ENCODE measurements at regions not wholly inside any gene's neighbourhood (a gene's known extent, or its start where the extent isn't known, plus 50 kb on each side); places are given as distances from the start of the nearest gene placed in this dataset.
"Not testable (repeated sequence)": the region's sequence is repeated elsewhere in the genome, so short reads cannot be mapped to it uniquely, and the experiment has no call there.

DNA sequence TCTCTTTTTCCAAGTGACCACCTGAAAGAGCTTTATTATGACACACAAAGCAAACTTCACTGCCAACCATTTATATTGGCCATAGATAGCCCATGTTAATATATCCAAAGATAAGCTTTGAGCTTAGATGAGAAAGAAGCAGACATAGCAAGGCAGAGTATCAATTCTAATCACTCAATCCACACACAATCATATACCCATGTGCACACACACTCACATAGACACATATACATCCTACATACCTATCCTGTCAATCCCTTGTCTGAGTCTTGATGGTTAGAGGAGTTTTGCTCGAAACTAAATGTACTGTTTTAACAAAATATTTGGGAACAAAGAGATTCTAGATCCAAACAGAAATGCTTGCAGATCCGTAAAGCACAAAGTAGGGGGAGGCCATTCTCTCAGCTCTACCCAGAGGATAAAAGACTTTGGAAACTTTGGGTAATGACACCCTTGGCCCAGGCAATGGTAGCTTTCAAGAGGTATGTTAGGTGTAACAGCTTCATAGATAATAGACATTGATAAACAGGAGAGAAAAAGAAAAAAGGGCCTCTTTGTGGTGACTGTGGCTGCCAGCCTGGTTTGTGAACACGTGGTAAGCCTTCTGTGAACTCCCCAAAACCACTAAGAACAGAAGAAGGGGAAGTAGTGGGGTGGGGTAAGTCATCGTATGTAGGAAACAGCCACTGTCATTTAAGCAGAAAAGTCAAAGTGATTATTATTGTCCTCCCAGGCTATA is 121.6 kb downstream of the TLR4 start:
- DNase-seq (ENCODE audit: low spot score in 2 of 2): no peak
- H3K4me1 ChIP-seq: no peaks in the 10 kb centered on the region
- H3K9me3 ChIP-seq: no peaks in the 10 kb centered on the region
- H3K4me3 ChIP-seq: no peak overlapping the region
- in situ Hi-C loops (cut with MboI; ENCODE audit: low sequenced_read_pairs): no loop called here
- H3K27me3 ChIP-seq (ENCODE audit: low read depth): no peaks in the 10 kb centered on the region; the same call in 1 of the 2 replicates
- no peaks in the 10 kb centered on the region for H3K36me3 ChIP-seq (replicated peaks)

DNA sequence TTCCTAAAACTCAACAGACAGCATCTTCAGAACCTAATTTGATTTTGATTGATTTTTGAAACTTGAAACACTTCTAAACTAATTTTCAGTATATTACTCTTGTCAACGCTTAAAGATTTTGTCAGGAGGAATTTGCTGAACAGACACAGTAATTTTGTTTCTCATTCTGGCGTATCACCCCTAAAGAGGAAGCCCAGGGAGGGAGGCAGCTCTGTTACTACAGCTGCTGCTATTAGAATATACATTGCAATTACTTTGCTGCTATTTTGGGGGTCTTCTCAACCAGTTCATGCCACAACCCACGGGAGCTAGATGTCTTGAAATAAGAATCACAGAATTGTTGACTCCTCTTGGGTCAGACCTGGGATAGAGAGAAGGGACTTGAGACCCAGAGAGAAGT is 122.6 kb downstream of the TLR4 start:
- H3K4me3 ChIP-seq: no peak overlapping the region
- in situ Hi-C loops (cut with MboI; ENCODE audit: low sequenced_read_pairs): no loop called here
- no peaks in the 10 kb centered on the region for H3K36me3 ChIP-seq (replicated peaks)
- H3K9me3 ChIP-seq: no peaks in the 10 kb centered on the region
- no peaks in the 10 kb centered on the region for H3K4me1 ChIP-seq
- H3K27me3 ChIP-seq (ENCODE audit: low read depth): no peaks in the 10 kb centered on the region; the same call in 1 of the 2 replicates
- DNase-seq (ENCODE audit: low spot score in 2 of 2): no peak

DNA sequence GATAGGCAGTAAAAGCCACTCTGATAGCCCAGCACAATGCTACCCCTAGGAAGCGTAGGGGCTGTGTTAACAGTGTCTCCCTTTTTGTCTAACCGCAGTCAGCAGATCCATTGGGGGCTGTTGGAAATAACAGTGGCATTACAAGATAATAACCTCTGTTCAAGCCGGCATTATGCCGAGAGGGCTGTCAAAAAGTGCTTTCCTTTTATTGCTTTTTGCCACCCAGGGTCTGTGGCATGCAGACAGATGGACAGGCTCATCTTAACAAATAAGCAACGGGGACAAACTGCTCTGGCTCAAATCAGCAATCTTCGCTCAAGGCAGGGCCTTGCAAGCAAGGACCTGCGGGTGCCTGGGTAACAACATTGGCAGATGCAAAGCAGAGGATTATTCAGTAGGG is 123.3 kb downstream of the TLR4 start:
- in situ Hi-C loops (cut with MboI; ENCODE audit: low sequenced_read_pairs): no loop called here
- no peak overlapping the region for H3K4me3 ChIP-seq
- H3K4me1 ChIP-seq: no peaks in the 10 kb centered on the region
- H3K36me3 ChIP-seq (replicated peaks): no peaks in the 10 kb centered on the region
- H3K27me3 ChIP-seq (ENCODE audit: low read depth): no peaks in the 10 kb centered on the region; the same call in 1 of the 2 replicates
- no peak for DNase-seq (ENCODE audit: low spot score in 2 of 2)
- H3K9me3 ChIP-seq: no peaks in the 10 kb centered on the region

DNA sequence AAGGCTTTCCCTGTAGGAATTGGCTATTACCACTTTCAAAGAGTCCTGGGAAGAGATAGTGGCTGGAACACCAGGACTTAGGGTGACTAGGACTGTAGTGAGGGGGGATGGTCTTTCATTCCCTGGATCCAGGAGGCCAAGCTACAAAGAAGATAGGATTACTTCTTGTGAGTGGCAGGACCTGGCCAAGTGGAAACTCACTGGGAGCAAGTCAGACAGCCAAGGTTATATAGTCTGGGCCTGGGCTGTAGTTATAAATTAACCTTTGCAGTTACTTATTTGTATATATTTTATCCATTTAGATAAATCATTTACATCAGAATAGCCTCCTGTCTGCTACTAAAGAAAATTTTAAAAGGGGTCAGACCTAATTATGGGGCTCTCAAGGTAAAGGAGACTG is 124.3 kb downstream of the TLR4 start:
- Histone ChIP-seq H3K27me3 (ENCODE audit: low read depth) (no peaks in the 10 kb centered on the region; the same call in 1 of the 2 replicates), H3K36me3 (replicated peaks) (no peaks in the 10 kb centered on the region), H3K9me3 (no peaks in the 10 kb centered on the region), H3K4me3 (no peak overlapping the region), H3K4me1 (no peaks in the 10 kb centered on the region)
- in situ Hi-C loops (cut with MboI; ENCODE audit: low sequenced_read_pairs): no loop called here
- no peak for DNase-seq (ENCODE audit: low spot score in 2 of 2)

DNA sequence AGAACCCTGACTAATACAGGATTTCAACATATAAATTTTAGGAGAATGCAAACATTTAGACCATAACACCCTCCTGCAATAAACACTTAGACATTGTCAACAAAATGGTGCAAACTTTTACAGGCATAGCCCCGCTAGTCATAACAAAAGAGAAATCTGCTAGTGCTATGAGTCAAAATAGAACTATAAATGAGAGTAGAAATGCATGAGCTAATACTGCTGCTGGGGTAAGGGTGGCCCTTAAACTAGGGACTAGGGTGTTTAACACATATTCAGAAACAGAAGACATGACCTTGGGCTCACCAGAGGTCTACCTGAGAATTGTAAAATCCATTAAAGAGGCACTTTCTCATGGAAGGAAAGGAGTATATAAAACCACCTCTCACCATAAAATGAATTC is 131.6 kb downstream of the TLR4 start:
- H3K36me3 ChIP-seq (replicated peaks): no peaks in the 10 kb centered on the region
- DNase-seq (ENCODE audit: low spot score in 2 of 2): no peak
- H3K4me3 ChIP-seq: no peak overlapping the region
- no peaks in the 10 kb centered on the region for H3K27me3 ChIP-seq (ENCODE audit: low read depth)
- no peaks in the 10 kb centered on the region for H3K4me1 ChIP-seq
- in situ Hi-C loops (cut with MboI; ENCODE audit: low sequenced_read_pairs): no loop called here
- H3K9me3 ChIP-seq: no peaks in the 10 kb centered on the region

DNA sequence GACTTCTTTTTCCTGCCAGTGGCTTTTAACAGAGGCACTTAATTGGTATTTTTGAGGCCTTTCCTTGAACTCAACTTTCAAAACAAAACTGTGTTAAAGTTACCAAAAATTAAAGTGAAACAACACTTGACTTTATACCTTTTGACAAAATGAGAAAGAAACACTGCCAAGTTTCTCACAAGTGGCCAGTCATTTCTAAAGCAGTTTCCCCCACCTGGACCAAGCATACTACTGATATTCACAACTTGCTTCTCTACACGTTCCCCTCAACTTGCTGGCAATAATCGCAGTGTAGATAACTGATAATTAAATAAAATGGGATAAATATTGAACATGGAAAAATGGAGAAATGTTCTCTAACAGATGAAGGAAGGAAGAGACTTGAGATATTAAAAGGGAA is 135.7 kb downstream of the TLR4 start:
- no peak for DNase-seq (ENCODE audit: low spot score in 2 of 2)
- H3K4me3 ChIP-seq: no peak overlapping the region
- H3K4me1 ChIP-seq: no peaks in the 10 kb centered on the region
- H3K27me3 ChIP-seq (ENCODE audit: low read depth): no peaks in the 10 kb centered on the region
- no peaks in the 10 kb centered on the region for H3K9me3 ChIP-seq
- no peaks in the 10 kb centered on the region for H3K36me3 ChIP-seq (replicated peaks)
- in situ Hi-C loops (cut with MboI; ENCODE audit: low sequenced_read_pairs): no loop called here

DNA sequence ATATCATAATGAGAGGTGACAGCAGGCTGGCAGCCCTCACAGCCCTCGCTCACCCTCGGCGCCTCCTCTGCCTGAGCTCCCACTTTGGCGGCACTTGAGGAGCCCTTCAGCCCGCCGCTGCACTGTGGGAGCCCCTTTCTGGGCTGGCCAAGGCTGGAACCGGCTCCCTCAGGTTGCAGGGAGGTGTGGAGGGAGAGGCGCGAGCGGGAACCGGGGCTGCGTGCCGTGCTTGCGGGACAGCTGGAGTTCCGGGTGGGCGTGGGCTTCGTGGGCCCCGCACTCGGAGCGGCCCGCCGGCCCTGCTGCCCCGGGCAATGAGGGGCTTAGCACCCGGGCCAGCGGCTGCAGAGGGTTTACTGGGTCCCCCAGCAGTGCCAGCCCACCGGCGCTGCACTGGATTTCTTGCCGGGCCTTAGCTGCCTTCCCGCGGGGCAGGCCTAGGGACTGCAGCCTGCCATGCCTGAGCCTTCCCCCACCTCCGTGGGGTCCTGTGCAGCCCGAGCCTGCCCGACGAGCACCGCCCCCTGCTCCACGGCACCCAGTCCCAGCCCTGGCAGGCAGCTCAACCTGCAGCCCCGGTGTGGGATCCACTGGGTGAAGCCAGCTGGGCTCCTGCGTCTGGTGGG is 147.7 kb downstream of the TLR4 start:
- in situ Hi-C loops (cut with MboI; ENCODE audit: low sequenced_read_pairs); H3K4me1 ChIP-seq; H3K9me3 ChIP-seq; H3K4me3 ChIP-seq; H3K36me3 ChIP-seq (replicated peaks); DNase-seq (ENCODE audit: low spot score in 2 of 2); H3K27me3 ChIP-seq (ENCODE audit: low read depth): not testable (repeated sequence)

DNA sequence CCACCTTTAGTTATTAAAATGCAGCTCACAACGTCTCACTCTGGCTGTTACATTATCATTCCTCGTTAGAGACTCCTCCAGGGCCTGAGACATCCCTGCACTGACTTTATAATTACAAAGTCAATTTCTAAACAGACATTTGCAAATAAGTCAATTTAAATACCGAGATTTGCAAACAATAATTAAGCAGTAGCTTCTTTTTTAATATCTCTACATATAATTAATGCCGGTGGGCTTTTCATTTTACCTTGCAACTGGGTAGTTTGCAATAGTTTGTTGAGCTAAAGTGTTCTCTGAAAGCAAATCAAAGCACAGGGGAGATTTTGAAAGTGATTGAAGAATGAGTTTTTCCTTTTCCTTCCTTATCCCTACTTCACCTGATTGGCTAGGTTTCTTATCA is 154.4 kb downstream of the TLR4 start:
- H3K4me1 ChIP-seq: no peaks in the 10 kb centered on the region
- H3K4me3 ChIP-seq: no peak overlapping the region
- in situ Hi-C loops (cut with MboI; ENCODE audit: low sequenced_read_pairs): no loop called here
- no peaks in the 10 kb centered on the region for H3K36me3 ChIP-seq (replicated peaks)
- no peaks in the 10 kb centered on the region for H3K9me3 ChIP-seq
- no peak for DNase-seq (ENCODE audit: low spot score in 2 of 2)
- H3K27me3 ChIP-seq (ENCODE audit: low read depth): no peaks in the 10 kb centered on the region

DNA sequence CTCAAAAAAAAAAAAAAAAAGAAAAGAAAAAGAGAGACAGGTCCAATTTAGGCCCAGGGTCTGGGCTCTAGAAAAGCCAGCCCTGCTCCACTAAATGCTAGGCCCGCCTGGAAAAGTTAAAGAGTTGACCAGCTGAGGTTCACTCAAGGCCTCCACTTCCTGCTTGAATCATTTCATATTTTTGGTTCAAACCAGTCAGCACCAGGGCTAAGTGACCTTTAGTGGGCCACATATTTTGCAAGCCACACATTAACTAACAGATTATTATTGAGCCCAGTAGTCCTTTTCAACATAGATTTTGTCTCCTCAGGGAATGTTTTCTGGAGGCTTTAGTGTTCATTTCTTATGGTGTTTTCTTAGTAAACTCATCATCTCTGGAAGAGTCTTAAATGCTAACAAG is 156.6 kb downstream of the TLR4 start:
- H3K4me3 ChIP-seq: no peak overlapping the region
- H3K9me3 ChIP-seq: no peaks in the 10 kb centered on the region
- no peak for DNase-seq (ENCODE audit: low spot score in 2 of 2)
- in situ Hi-C loops (cut with MboI; ENCODE audit: low sequenced_read_pairs): no loop called here
- H3K4me1 ChIP-seq: no peaks in the 10 kb centered on the region
- H3K36me3 ChIP-seq (replicated peaks): no peaks in the 10 kb centered on the region
- H3K27me3 ChIP-seq (ENCODE audit: low read depth): no peaks in the 10 kb centered on the region

DNA sequence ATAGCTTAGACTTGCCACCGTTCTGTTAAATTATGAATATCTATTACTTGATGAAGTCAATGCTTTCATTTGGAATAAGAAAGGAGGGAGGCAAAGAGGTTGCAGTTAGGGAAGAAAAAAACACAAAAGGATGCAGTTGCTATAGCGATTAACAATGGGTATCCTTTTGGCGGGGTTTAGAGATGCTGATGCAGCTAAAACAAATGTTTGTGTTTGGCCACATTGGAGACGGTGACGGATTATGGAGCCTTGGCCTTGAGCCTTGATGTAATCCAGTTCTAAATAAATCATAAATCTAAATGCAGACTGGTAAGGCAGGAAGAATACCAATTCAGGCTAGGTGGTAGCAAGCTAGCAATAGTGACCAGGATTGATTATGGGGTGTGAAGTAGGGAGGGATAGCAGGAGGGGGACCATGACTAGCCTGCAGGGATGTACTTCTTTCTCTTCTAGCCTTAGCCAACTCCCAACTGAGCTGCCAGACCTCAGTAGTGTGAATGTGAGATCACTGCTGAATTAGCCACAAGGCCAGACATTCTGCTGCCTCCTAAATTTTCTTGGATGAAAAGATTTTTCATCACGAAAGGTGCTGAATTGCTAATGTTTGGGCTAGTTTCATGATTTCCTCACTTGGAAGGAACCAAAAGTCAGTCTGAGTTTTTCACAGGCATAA is 160.3 kb downstream of the TLR4 start:
- no peaks in the 10 kb centered on the region for H3K27me3 ChIP-seq (ENCODE audit: low read depth)
- no peaks in the 10 kb centered on the region for H3K9me3 ChIP-seq
- no peaks in the 10 kb centered on the region for H3K36me3 ChIP-seq (replicated peaks)
- no peaks in the 10 kb centered on the region for H3K4me1 ChIP-seq
- H3K4me3 ChIP-seq: no peak overlapping the region
- in situ Hi-C loops (cut with MboI; ENCODE audit: low sequenced_read_pairs): no loop called here
- no peak for DNase-seq (ENCODE audit: low spot score in 2 of 2)

DNA sequence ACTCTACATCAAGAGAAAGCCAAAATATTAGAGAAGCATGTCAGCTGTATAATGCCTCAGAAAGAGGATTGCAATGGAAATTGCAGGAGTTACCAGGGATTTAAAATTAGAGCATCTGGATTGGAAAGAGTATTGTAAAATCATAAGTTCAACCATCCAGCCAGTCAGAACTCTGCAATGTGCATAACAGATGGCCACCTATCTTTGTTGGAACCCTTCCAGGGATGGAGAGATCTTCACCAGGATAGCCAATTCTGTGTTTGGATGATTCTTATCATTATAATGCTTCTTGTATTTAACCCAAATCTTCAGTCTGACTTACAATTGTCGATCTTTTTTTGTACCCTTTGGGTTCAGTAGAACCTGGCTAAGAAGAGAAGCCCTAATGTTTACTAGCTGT is 164.4 kb downstream of the TLR4 start:
- no peaks in the 10 kb centered on the region for H3K9me3 ChIP-seq
- H3K27me3 ChIP-seq (ENCODE audit: low read depth): no peaks in the 10 kb centered on the region
- DNase-seq (ENCODE audit: low spot score in 2 of 2): no peak
- no peak overlapping the region for H3K4me3 ChIP-seq
- in situ Hi-C loops (cut with MboI; ENCODE audit: low sequenced_read_pairs): no loop called here
- H3K36me3 ChIP-seq (replicated peaks): no peaks in the 10 kb centered on the region
- no peaks in the 10 kb centered on the region for H3K4me1 ChIP-seq

DNA sequence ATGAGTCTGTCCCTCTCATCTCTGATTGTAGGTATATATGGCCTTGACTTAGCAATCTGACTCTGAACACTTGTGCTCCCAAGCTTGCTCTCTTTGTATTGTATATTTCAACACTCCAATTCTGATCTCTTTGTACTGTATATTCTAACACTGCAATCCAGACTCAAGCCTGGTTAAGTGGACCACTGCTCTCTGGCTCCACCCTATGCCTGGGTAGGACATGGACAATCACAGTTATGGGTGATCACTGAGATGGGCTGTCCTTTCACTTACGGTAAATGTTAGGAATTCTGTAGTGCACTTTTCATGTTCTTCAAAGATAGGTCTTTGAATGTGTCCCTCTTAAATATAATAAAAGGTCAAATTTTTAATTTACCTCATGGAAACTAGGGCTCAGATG is 165.1 kb downstream of the TLR4 start:
- Histone ChIP-seq H3K27me3 (ENCODE audit: low read depth) (no peaks in the 10 kb centered on the region), H3K36me3 (replicated peaks) (no peaks in the 10 kb centered on the region), H3K4me1 (no peaks in the 10 kb centered on the region), H3K9me3 (no peaks in the 10 kb centered on the region), H3K4me3 (no peak overlapping the region)
- in situ Hi-C loops (cut with MboI; ENCODE audit: low sequenced_read_pairs): no loop called here
- DNase-seq (ENCODE audit: low spot score in 2 of 2): no peak

DNA sequence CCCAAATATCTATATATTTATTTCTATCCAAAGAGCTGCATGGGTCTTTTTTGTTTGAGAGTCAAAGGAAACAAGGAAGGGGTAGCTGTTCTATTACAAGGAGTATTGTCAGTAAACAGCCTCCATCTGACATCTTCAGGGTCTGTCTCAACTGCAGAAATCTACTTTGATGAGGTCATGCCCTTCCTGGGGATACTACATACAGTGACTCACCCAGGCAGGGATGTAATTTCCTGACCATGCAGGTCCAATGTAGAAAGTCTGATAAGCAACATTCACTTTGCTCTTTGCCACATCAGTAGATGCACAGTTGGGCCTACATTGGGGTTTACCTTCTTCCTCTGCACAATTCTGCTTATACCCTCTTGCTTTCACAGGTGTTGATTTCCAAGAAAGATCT is 165.5 kb downstream of the TLR4 start:
- DNase-seq (ENCODE audit: low spot score in 2 of 2): no peak
- Histone ChIP-seq H3K4me1 (no peaks in the 10 kb centered on the region), H3K36me3 (replicated peaks) (no peaks in the 10 kb centered on the region), H3K27me3 (ENCODE audit: low read depth) (no peaks in the 10 kb centered on the region), H3K4me3 (no peak overlapping the region), H3K9me3 (no peaks in the 10 kb centered on the region)
- in situ Hi-C loops (cut with MboI; ENCODE audit: low sequenced_read_pairs): no loop called here

DNA sequence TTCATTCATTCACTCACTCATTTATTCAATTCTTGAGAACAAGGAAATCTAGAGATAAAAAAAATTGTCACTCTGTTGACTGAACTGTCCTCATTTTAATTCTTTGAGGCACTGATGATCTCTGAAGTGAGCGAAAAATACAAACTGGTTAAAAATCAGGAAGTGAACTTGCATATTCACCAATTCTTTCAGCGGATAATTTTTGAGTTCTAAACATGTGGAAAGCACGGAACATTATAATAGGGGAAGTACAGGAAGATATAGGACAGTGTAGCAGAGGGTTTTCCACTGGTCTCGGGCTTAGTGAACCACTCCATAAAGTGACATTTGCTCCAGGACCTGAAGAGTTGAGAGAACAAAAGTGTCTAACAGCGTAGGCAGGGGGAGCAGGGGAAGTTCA is 169.5 kb downstream of the TLR4 start:
- Histone ChIP-seq H3K4me1 (no peaks in the 10 kb centered on the region), H3K36me3 (replicated peaks) (no peaks in the 10 kb centered on the region)

More for the DNA sequence above, 169.5 kb downstream of the TLR4 start:
- in situ Hi-C loops (cut with MboI; ENCODE audit: low sequenced_read_pairs): no loop called here
- H3K27me3 ChIP-seq (ENCODE audit: low read depth): no peaks in the 10 kb centered on the region
- H3K9me3 ChIP-seq: no peaks in the 10 kb centered on the region
- H3K4me3 ChIP-seq: no peak overlapping the region
- no peak for DNase-seq (ENCODE audit: low spot score in 2 of 2)

Measured in HAP-1 (cell line).